GM23338 (cell line): ENCODE measurements at regions not wholly inside any gene's neighbourhood (a gene's known extent, or its start where the extent isn't known, plus 50 kb on each side); places are given as distances from the start of the nearest gene placed in this dataset.
"Not testable (repeated sequence)": the region's sequence is repeated elsewhere in the genome, so short reads cannot be mapped to it uniquely, and the experiment has no call there.

Experiments
- ATAC-seq: fragments of 200-7000 bp; cut with Tn5 transposase; 3 replicates; pipeline ENCODE4 v1.9.1; 2020
- DNase-seq: peaks from one replicate; pipeline ENCODE4 v3.0.0-alpha.2; 2015; ENCODE audit warnings: low spot score
- H2AFZ ChIP-seq: fragments of 200-600 bp; sonication (generic); 2 replicates; pipeline ENCODE4 v1.8.0; 2016; ENCODE audit warnings: antibody characterized with exemption, mild to moderate bottlenecking, moderate library complexity
- H3F3A ChIP-seq: fragments of 200-600 bp; sonication (generic); replicated peaks from 2 replicates; pipeline ENCODE4 v1.8.0; 2017; ENCODE audit warnings: antibody characterized with exemption, mixed run types, low read depth
- H3K27ac ChIP-seq: fragments of 200-600 bp; sonication (generic); 2 replicates; pipeline ENCODE4 v1.6.1; 2016; ENCODE audit warnings: low read depth
- H3K27me3 ChIP-seq: fragments of 200-600 bp; sonication (generic); 2 replicates; pipeline ENCODE4 v1.8.0; 2016; ENCODE audit warnings: mild to moderate bottlenecking, mixed run types, moderate library complexity; ENCODE audit not compliant: insufficient read depth
- H3K36me3 ChIP-seq: fragments of 200-600 bp; sonication (generic); 2 replicates; pipeline ENCODE4 v1.8.0; 2016; ENCODE audit warnings: mild to moderate bottlenecking; ENCODE audit not compliant: insufficient read depth
- H3K4me1 ChIP-seq: fragments of 200-600 bp; sonication (generic); 2 replicates; pipeline ENCODE4 v1.8.0; 2016; ENCODE audit warnings: mild to moderate bottlenecking, moderate library complexity; ENCODE audit not compliant: insufficient read depth
- H3K4me2 ChIP-seq: fragments of 200-600 bp; sonication (generic); 2 replicates; pipeline ENCODE4 v1.7.1; 2017; ENCODE audit warnings: mixed run types
- H3K4me3 ChIP-seq: fragments of 200-600 bp; sonication (generic); 2 replicates; pipeline ENCODE4 v1.6.1; 2016; ENCODE audit warnings: mixed run types
- H3K79me2 ChIP-seq: fragments of 200-600 bp; sonication (generic); replicated peaks from 2 replicates; pipeline ENCODE4 v1.8.0; 2017; ENCODE audit warnings: mild to moderate bottlenecking; ENCODE audit not compliant: insufficient read depth
- H3K9me2 ChIP-seq: fragments of 200-600 bp; sonication (generic); 2 replicates; pipeline ENCODE4 v1.8.0; 2017; ENCODE audit not compliant: insufficient read depth
- H4K20me1 ChIP-seq: fragments of 200-600 bp; sonication (generic); replicated peaks from 2 replicates; pipeline ENCODE4 v1.8.0; 2017; ENCODE audit warnings: mild to moderate bottlenecking; ENCODE audit not compliant: insufficient read depth
- H3K27ac Mint-ChIP-seq: 2 replicates; pipeline ENCODE4 v1.8.0; 2020; ENCODE audit warnings: inconsistent platforms, mild to moderate bottlenecking, moderate library complexity, mixed read lengths
- H3K27me3 Mint-ChIP-seq: 3 replicates; pipeline ENCODE4 v1.8.0; 2022; ENCODE audit warnings: low read depth, mild to moderate bottlenecking, moderate library complexity, mixed read lengths, inconsistent platforms; ENCODE audit not compliant: insufficient read depth, poor library complexity
- H3K36me3 Mint-ChIP-seq: 3 replicates; pipeline ENCODE4 v1.8.0; 2021; ENCODE audit warnings: low read depth, mild to moderate bottlenecking, inconsistent platforms, moderate library complexity, mixed read lengths
- H3K4me1 Mint-ChIP-seq: 3 replicates; pipeline ENCODE4 v1.8.0; 2020; ENCODE audit warnings: mild to moderate bottlenecking, inconsistent platforms, mixed read lengths
- H3K4me3 Mint-ChIP-seq: 3 replicates; pipeline ENCODE4 v1.8.0; 2021; ENCODE audit warnings: moderate library complexity, mild to moderate bottlenecking, inconsistent platforms, mixed read lengths
- H3K9me3 Mint-ChIP-seq: 3 replicates; pipeline ENCODE4 v1.8.0; 2020; ENCODE audit warnings: moderate library complexity, mild to moderate bottlenecking, inconsistent platforms, mixed read lengths
- CREB1 ChIP-seq: fragments of 250-450 bp; sonication (Bioruptor Pico); IDR thresholded peaks from 2 replicates; pipeline ENCODE4 v1.5.0; 2020; ENCODE audit warnings: low read depth, mild to moderate bottlenecking, moderate library complexity
- CTCF ChIP-seq, 2 experiments: fragments of 200-600 bp in 1 of 2; sonication (generic) in 1 of 2; conservative IDR thresholded peaks; 2 replicates each; pipeline versions ENCODE4 v1.5.1 to v1.6.1; 2016 to 2017; ENCODE audit warnings: antibody characterized with exemption in 2 of 2, low read depth in 2 of 2, mild to moderate bottlenecking in 2 of 2, moderate library complexity in 1 of 2
- EZH2phosphoT487 ChIP-seq: fragments of 200-600 bp; sonication (generic); IDR thresholded peaks from one replicate; pipeline ENCODE4 v1.8.1; 2018; ENCODE audit warnings: antibody characterized with exemption; ENCODE audit not compliant: unreplicated experiment
- NANOG ChIP-seq: IDR thresholded peaks from 2 replicates; pipeline ENCODE4 v1.6.1; 2016; ENCODE audit warnings: antibody characterized with exemption, borderline replicate concordance
- POLR2AphosphoS5 ChIP-seq: IDR thresholded peaks from 2 replicates; pipeline ENCODE4 v1.6.1; 2016; ENCODE audit warnings: antibody characterized with exemption, low read depth
- REST ChIP-seq: IDR thresholded peaks from one replicate; pipeline ENCODE4 v1.6.1; 2018; ENCODE audit warnings: antibody characterized with exemption; ENCODE audit not compliant: unreplicated experiment
- STAT1 ChIP-seq: IDR thresholded peaks from one replicate; pipeline ENCODE4 v1.6.1; 2016; ENCODE audit warnings: antibody characterized with exemption; ENCODE audit not compliant: unreplicated experiment
- ZNF114 ChIP-seq: fragments of 250-450 bp; sonication (Bioruptor Pico); IDR thresholded peaks from 2 replicates; pipeline ENCODE4 v1.5.0; 2020; ENCODE audit warnings: mild to moderate bottlenecking, moderate library complexity
- ZNF331 ChIP-seq: fragments of 250-450 bp; sonication (Bioruptor Pico); IDR thresholded peaks from 2 replicates; pipeline ENCODE4 v1.5.0; 2020; ENCODE audit warnings: low read depth, mild to moderate bottlenecking, moderate library complexity
- ZNF462 ChIP-seq: fragments of 250-450 bp; sonication (Bioruptor Pico); IDR thresholded peaks from 2 replicates; pipeline ENCODE4 v1.5.0; 2020; ENCODE audit warnings: mild to moderate bottlenecking, moderate library complexity

GRCh38 chr5:84748313-84748712, 363.6 kb upstream of the EDIL3 start (continued):
- TF ChIP-seq ZNF462 (CRISPR knock-in tag) = no peak

GRCh38 chr5:84746280-84746679, 361.6 kb upstream of the EDIL3 start:
- H2AFZ ChIP-seq, H3K4me3 Mint-ChIP-seq, H3F3A ChIP-seq, DNase-seq, H3K4me2 ChIP-seq, H3K4me1 Mint-ChIP-seq, H3K27ac ChIP-seq, H3K4me3 ChIP-seq, H3K4me1 ChIP-seq, H3K36me3 Mint-ChIP-seq, H3K9me2 ChIP-seq, H3K36me3 ChIP-seq, H3K27me3 Mint-ChIP-seq, ATAC-seq, H3K27me3 ChIP-seq, H3K79me2 ChIP-seq, H4K20me1 ChIP-seq, H3K27ac Mint-ChIP-seq, H3K9me3 Mint-ChIP-seq: not testable (repeated sequence)

GRCh38 chr5:84741056-84741455, 356.4 kb upstream of the EDIL3 start:
- H3K4me3 Mint-ChIP-seq = no peak overlapping the region
- no peaks in the 10 kb centered on the region for H3F3A ChIP-seq
- ATAC-seq (no peak), DNase-seq (no peak)
- no peaks in the 10 kb centered on the region for H3K36me3 ChIP-seq
- no peaks in the 10 kb centered on the region for H3K79me2 ChIP-seq
- H3K27ac Mint-ChIP-seq = no peak overlapping the region
- peaks cover 3% of the 10 kb centered on the region for H3K27me3 Mint-ChIP-seq
- no peaks in the 10 kb centered on the region for H3K4me1 Mint-ChIP-seq
- H4K20me1 ChIP-seq = no peaks in the 10 kb centered on the region
- H3K27me3 ChIP-seq = no peaks in the 10 kb centered on the region
- 0 out of 3 replicates have a peak, but pooled peaks cover 4% of the 10 kb centered on the region for H3K9me3 Mint-ChIP-seq
- no peak overlapping the region for H3K4me2 ChIP-seq
- no peaks in the 10 kb centered on the region; the same call in 2 of the 3 replicates for H3K36me3 Mint-ChIP-seq
- no peak overlapping the region for H3K4me3 ChIP-seq
- no peak overlapping the region for H3K27ac ChIP-seq
- no peaks in the 10 kb centered on the region for H3K4me1 ChIP-seq
- H3K9me2 ChIP-seq = no peaks in the 10 kb centered on the region
- no peak overlapping the region for H2AFZ ChIP-seq
- TF ChIP-seq NANOG = no peak
- no peak for TF ChIP-seq REST
- no peak for TF ChIP-seq EZH2phosphoT487
- TF ChIP-seq STAT1 = no peak
- TF ChIP-seq ZNF331 (CRISPR knock-in tag) = no peak
- no peak for TF ChIP-seq CTCF (conservative IDR thresholded peaks at IDR 0.05; ENCODE audit: low read depth in 2 of 2)
- TF ChIP-seq CREB1 = no peak
- TF ChIP-seq POLR2AphosphoS5 = no peak
- TF ChIP-seq ZNF114 (CRISPR knock-in tag) = no peak
